SU-DHL-6 (cell line): ENCODE measurements at regions not wholly inside any gene's neighbourhood (a gene's known extent, or its start where the extent isn't known, plus 50 kb on each side); places are given as distances from the start of the nearest gene placed in this dataset.
"Not testable (repeated sequence)": the region's sequence is repeated elsewhere in the genome, so short reads cannot be mapped to it uniquely, and the experiment has no call there.

Experiments used
- H2AFZ ChIP-seq: fragments of 200-600 bp; sonication (generic); 2 replicates; pipeline ENCODE4 v1.6.1; 2014; ENCODE audit warnings: low read depth, mild to moderate bottlenecking, moderate library complexity, mixed read lengths, antibody characterized with exemption, low read length; ENCODE audit not compliant: severe bottlenecking
- H3F3A ChIP-seq: fragments of 200-600 bp; shearing (Covaris generic); 2 replicates; pipeline ENCODE4 v1.6.0; 2016; ENCODE audit warnings: antibody characterized with exemption, mild to moderate bottlenecking; ENCODE audit not compliant: insufficient read depth
- H3K27ac ChIP-seq: fragments of 200-600 bp; sonication (generic); 2 replicates; pipeline ENCODE4 v1.5.1; 2016; ENCODE audit warnings: low read depth, mild to moderate bottlenecking, low read length, moderate library complexity, mixed read lengths
- H3K27me3 ChIP-seq: fragments of 200-600 bp; sonication (generic), shearing (Covaris generic); 2 replicates; pipeline ENCODE4 v1.6.0; 2014; ENCODE audit warnings: mild to moderate bottlenecking, low read length
- H3K36me3 ChIP-seq: fragments of 200-600 bp; sonication (generic); 2 replicates; pipeline ENCODE4 v1.6.1; 2014; ENCODE audit warnings: mild to moderate bottlenecking, low read length, mixed read lengths
- H3K4me2 ChIP-seq: fragments of 300-600, 200-600 bp; shearing (Covaris generic), sonication (generic); 2 replicates; pipeline ENCODE4 v1.6.0; 2014; ENCODE audit warnings: low read length, low read depth, mild to moderate bottlenecking; ENCODE audit not compliant: poor library complexity, severe bottlenecking
- H3K4me3 ChIP-seq: fragments of 200-600 bp; sonication (generic); 2 replicates; pipeline ENCODE4 v1.5.1; 2014; ENCODE audit warnings: antibody characterized with exemption, low read length, mild to moderate bottlenecking, mixed read lengths; ENCODE audit not compliant: insufficient read depth, poor library complexity, severe bottlenecking
- H3K79me2 ChIP-seq: fragments of 200-600 bp; sonication (generic); 2 replicates; pipeline ENCODE4 v1.6.1; 2014; ENCODE audit warnings: mild to moderate bottlenecking, low read length, moderate library complexity; ENCODE audit not compliant: insufficient read depth
- H3K9ac ChIP-seq: fragments of 200-600 bp; sonication (generic); 2 replicates; pipeline ENCODE4 v1.7.0; 2014; ENCODE audit warnings: mild to moderate bottlenecking, low read length
- H3K9me2 ChIP-seq: fragments of 200-600 bp; sonication (generic); replicated peaks from 2 replicates; pipeline ENCODE4 v1.6.1; 2014; ENCODE audit warnings: low read length; ENCODE audit not compliant: insufficient read depth
- H3K9me3 ChIP-seq: fragments of 200-600 bp; sonication (generic); 2 replicates; pipeline ENCODE4 v1.6.1; 2014; ENCODE audit warnings: low read length, mixed read lengths; ENCODE audit not compliant: insufficient read depth
- H4K20me1 ChIP-seq: fragments of 200-600 bp; sonication (generic); 2 replicates; pipeline ENCODE4 v1.6.1; 2014; ENCODE audit warnings: low read depth, mild to moderate bottlenecking, antibody characterized with exemption, low read length, moderate library complexity, mixed read lengths
- EZH2phosphoT487 ChIP-seq: fragments of 200-600 bp; sonication (generic), shearing (Covaris generic); conservative IDR thresholded peaks from 2 replicates; pipeline ENCODE4 v1.6.1; 2018; ENCODE audit warnings: mild to moderate bottlenecking, antibody characterized with exemption, low read length, moderate library complexity, mixed read lengths
- TF ChIP-seq, protein P1 (sequence below): fragments of 200-600 bp; sonication (generic); IDR thresholded peaks from one replicate; pipeline ENCODE4 v1.5.1; 2017; ENCODE audit warnings: antibody characterized with exemption, mild to moderate bottlenecking, low read length, moderate library complexity; ENCODE audit not compliant: insufficient read depth, poor library complexity, severe bottlenecking

DNA sequence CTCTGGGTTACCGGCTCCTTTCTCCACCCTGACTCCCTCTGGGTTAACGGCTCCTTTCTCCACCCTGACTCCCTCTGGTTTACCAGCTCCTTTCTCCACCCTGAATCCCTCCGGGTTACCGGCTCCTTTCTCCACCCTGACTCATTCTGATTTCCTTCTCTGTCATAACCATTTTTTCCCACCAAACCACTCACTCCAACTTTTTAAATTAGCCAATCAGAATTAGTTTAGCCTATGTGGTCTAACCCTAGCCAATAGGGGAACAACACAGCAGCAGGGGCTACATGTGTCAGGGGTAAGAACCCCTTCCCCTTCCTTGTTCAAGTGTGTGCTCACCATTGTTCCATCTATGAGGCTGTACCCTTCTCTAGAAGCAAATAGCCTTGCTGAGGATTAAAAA lies 98.4 kb upstream of the RBM19 start:
- Histone ChIP-seq H3K36me3 (no peaks in the 10 kb centered on the region), H3K4me2 (no peak overlapping the region)

GRCh38 chr12:114064034-114064433 lies 97.9 kb upstream of the RBM19 start:
- H3F3A ChIP-seq, H3K9me2 ChIP-seq, H3K79me2 ChIP-seq, H3K9me3 ChIP-seq, H3K4me2 ChIP-seq, H3K4me3 ChIP-seq, H3K27me3 ChIP-seq, H3K36me3 ChIP-seq, H3K27ac ChIP-seq, H2AFZ ChIP-seq, H3K9ac ChIP-seq, H4K20me1 ChIP-seq: not testable (repeated sequence)

More for the DNA sequence above, 98.4 kb upstream of the RBM19 start:
- H3K4me3 ChIP-seq = no peak overlapping the region
- H3F3A ChIP-seq = no peaks in the 10 kb centered on the region
- no peaks in the 10 kb centered on the region for H3K9me2 ChIP-seq
- no peak overlapping the region for H2AFZ ChIP-seq
- no peaks in the 10 kb centered on the region for H3K9me3 ChIP-seq
- no peaks in the 10 kb centered on the region for H4K20me1 ChIP-seq
- TF ChIP-seq, protein P1, sequence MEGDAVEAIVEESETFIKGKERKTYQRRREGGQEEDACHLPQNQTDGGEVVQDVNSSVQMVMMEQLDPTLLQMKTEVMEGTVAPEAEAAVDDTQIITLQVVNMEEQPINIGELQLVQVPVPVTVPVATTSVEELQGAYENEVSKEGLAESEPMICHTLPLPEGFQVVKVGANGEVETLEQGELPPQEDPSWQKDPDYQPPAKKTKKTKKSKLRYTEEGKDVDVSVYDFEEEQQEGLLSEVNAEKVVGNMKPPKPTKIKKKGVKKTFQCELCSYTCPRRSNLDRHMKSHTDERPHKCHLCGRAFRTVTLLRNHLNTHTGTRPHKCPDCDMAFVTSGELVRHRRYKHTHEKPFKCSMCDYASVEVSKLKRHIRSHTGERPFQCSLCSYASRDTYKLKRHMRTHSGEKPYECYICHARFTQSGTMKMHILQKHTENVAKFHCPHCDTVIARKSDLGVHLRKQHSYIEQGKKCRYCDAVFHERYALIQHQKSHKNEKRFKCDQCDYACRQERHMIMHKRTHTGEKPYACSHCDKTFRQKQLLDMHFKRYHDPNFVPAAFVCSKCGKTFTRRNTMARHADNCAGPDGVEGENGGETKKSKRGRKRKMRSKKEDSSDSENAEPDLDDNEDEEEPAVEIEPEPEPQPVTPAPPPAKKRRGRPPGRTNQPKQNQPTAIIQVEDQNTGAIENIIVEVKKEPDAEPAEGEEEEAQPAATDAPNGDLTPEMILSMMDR = no peak
- no peak for TF ChIP-seq EZH2phosphoT487
- H3K79me2 ChIP-seq = no peaks in the 10 kb centered on the region
- no peaks in the 10 kb centered on the region for H3K27me3 ChIP-seq
- no peak overlapping the region for H3K9ac ChIP-seq
- H3K27ac ChIP-seq = no peak overlapping the region

GRCh38 chr12:114063435-114063834 lies 97.3 kb upstream of the RBM19 start:
- no peak overlapping the region for H3K9ac ChIP-seq
- no peaks in the 10 kb centered on the region for H3K36me3 ChIP-seq
- no peak overlapping the region for H3K4me2 ChIP-seq
- H3K9me2 ChIP-seq = no peaks in the 10 kb centered on the region
- H3K79me2 ChIP-seq = no peaks in the 10 kb centered on the region
- no peak overlapping the region for H2AFZ ChIP-seq
- TF ChIP-seq EZH2phosphoT487 = no peak
- TF ChIP-seq, protein P1 = no peak
- H3F3A ChIP-seq = no peaks in the 10 kb centered on the region
- no peak overlapping the region for H3K27ac ChIP-seq
- no peaks in the 10 kb centered on the region for H3K9me3 ChIP-seq
- no peaks in the 10 kb centered on the region for H3K27me3 ChIP-seq
- H3K4me3 ChIP-seq = no peak overlapping the region
- H4K20me1 ChIP-seq = no peaks in the 10 kb centered on the region

DNA sequence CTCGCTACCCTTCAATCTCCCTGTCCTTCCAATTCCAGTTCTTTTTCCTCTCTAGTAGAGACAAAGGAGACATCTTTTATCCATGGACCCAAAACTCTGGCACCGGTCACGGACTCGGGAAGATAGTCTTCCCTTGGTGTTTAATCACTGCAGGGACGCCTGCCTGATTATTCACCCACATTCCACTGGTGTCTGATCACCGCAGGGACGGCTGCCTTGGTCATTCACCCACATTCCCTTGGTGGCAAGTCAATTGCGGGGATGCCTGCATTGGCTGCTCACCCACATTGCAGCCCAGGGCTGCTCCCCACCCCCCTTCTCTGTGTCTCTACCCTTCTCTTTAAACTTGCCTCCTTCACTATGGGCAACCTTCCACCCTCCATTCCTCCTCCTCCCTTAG lies 90.2 kb upstream of the RBM19 start:
- not testable (repeated sequence) for H3K4me2 ChIP-seq, H3K4me3 ChIP-seq, H3K36me3 ChIP-seq, H3K27ac ChIP-seq, H2AFZ ChIP-seq, H3K9me3 ChIP-seq, H3K79me2 ChIP-seq, H4K20me1 ChIP-seq, H3F3A ChIP-seq, H3K9me2 ChIP-seq, H3K27me3 ChIP-seq, H3K9ac ChIP-seq
